Endothelial cell (in vitro differentiated cells): ENCODE measurements at regions not wholly inside any gene's neighbourhood (a gene's known extent, or its start where the extent isn't known, plus 50 kb on each side); places are given as distances from the start of the nearest gene placed in this dataset.

Source experiments
- DNase-seq: peaks from one replicate; pipeline ENCODE4 v3.0.0; 2021; ENCODE audit warnings: low spot score
- H3K27ac Mint-ChIP-seq: one replicate; pipeline ENCODE4 v1.8.0; 2021; ENCODE audit warnings: mixed read lengths, inconsistent platforms; ENCODE audit not compliant: unreplicated experiment
- H3K27me3 Mint-ChIP-seq: one replicate; pipeline ENCODE4 v1.8.0; 2021; ENCODE audit warnings: mild to moderate bottlenecking, moderate library complexity, mixed read lengths, inconsistent platforms; ENCODE audit not compliant: unreplicated experiment
- H3K36me3 Mint-ChIP-seq: one replicate; pipeline ENCODE4 v1.8.0; 2021; ENCODE audit warnings: mild to moderate bottlenecking, low read depth, mixed read lengths, inconsistent platforms; ENCODE audit not compliant: unreplicated experiment
- H3K4me1 Mint-ChIP-seq: one replicate; pipeline ENCODE4 v1.8.0; 2021; ENCODE audit warnings: mild to moderate bottlenecking, mixed read lengths, inconsistent platforms; ENCODE audit not compliant: unreplicated experiment
- H3K4me3 Mint-ChIP-seq: one replicate; pipeline ENCODE4 v1.8.0; 2021; ENCODE audit warnings: mild to moderate bottlenecking, mixed read lengths, inconsistent platforms; ENCODE audit not compliant: unreplicated experiment
- H3K9me3 Mint-ChIP-seq: one replicate; pipeline ENCODE4 v1.8.0; 2021; ENCODE audit warnings: mixed read lengths, inconsistent platforms; ENCODE audit not compliant: unreplicated experiment
- CTCF ChIP-seq: fragments of 200-600 bp; sonication (generic); IDR thresholded peaks from one replicate; pipeline ENCODE4 v1.5.0; 2021; ENCODE audit warnings: antibody characterized with exemption; ENCODE audit not compliant: unreplicated experiment

GRCh38 chr13:20340136-20340758 is 108.1 kb upstream of the GJB6 start:
- H3K27me3 Mint-ChIP-seq: peaks cover 3% of the 10 kb centered on the region
- no peak overlapping the region for H3K27ac Mint-ChIP-seq
- H3K4me1 Mint-ChIP-seq: peaks cover 11% of the 10 kb centered on the region
- H3K4me3 Mint-ChIP-seq: no peak overlapping the region
- no peak for TF ChIP-seq CTCF
- no peaks in the 10 kb centered on the region for H3K36me3 Mint-ChIP-seq
- DNase-seq: no peak
- no peaks in the 10 kb centered on the region for H3K9me3 Mint-ChIP-seq

GRCh38 chr13:20337884-20338551 is 105.9 kb upstream of the GJB6 start:
- Mint-ChIP-seq H3K4me3 (no peak overlapping the region), H3K27me3 (peaks cover 3% of the 10 kb centered on the region), H3K9me3 (no peaks in the 10 kb centered on the region), H3K4me1 (peaks cover 4% of the 10 kb centered on the region), H3K36me3 (no peaks in the 10 kb centered on the region), H3K27ac (no peak overlapping the region)
- TF ChIP-seq CTCF: no peak
- DNase-seq: no peak

- TF ChIP-seq CTCF: no peak
- no peaks in the 10 kb centered on the region for H3K36me3 Mint-ChIP-seq
- peaks cover 3% of the 10 kb centered on the region for H3K27me3 Mint-ChIP-seq
- no peak overlapping the region for H3K4me3 Mint-ChIP-seq
- peaks cover 9% of the 10 kb centered on the region for H3K4me1 Mint-ChIP-seq
- H3K9me3 Mint-ChIP-seq: no peaks in the 10 kb centered on the region
- no peak for DNase-seq
- H3K27ac Mint-ChIP-seq: no peak overlapping the region
Measured at GRCh38 chr13:20336761-20337160, 104.6 kb upstream of the GJB6 start.

- Mint-ChIP-seq H3K27ac (no peak overlapping the region), H3K4me3 (peak overlapping the region; percentile 45), H3K36me3 (no peaks in the 10 kb centered on the region), H3K27me3 (peaks cover 3% of the 10 kb centered on the region), H3K4me1 (peaks cover 6% of the 10 kb centered on the region), H3K9me3 (no peaks in the 10 kb centered on the region)
- TF ChIP-seq CTCF: no peak
- DNase-seq: no peak
Measured at GRCh38 chr13:20334309-20334708, 102.2 kb upstream of the GJB6 start.

GRCh38 chr13:20332361-20333096 is 100.4 kb upstream of the GJB6 start:
- Mint-ChIP-seq H3K4me3 (no peak overlapping the region), H3K9me3 (no peaks in the 10 kb centered on the region), H3K27me3 (peaks cover 3% of the 10 kb centered on the region)

More at GRCh38 chr13:20332361-20333096, 100.4 kb upstream of the GJB6 start:
- TF ChIP-seq CTCF: no peak
- no peak for DNase-seq
- Mint-ChIP-seq H3K4me1 (peaks cover 6% of the 10 kb centered on the region), H3K36me3 (no peaks in the 10 kb centered on the region), H3K27ac (no peak overlapping the region)
